Lower leg skin (tissue), 3 donors: ENCODE measurements at regions not wholly inside any gene's neighbourhood (a gene's known extent, or its start where the extent isn't known, plus 50 kb on each side); places are given as distances from the start of the nearest gene placed in this dataset.

Experiments used
- CTCF ChIP-seq, 3 donors: fragments of 450-650 bp; IDR thresholded peaks; one replicate each; pipeline ENCODE4 v1.5.1; 2016; ENCODE audit warnings: antibody characterized with exemption in 3 of 3, mild to moderate bottlenecking in 3 of 3, moderate library complexity in 2 of 3
- POLR2A ChIP-seq, 2 donors: fragments of 450-650 bp; IDR thresholded peaks; one replicate each; pipeline ENCODE4 v1.6.1; 2016 to 2017; ENCODE audit warnings: antibody characterized with exemption in 2 of 2, mild to moderate bottlenecking in 1 of 2, moderate library complexity in 1 of 2

DNA sequence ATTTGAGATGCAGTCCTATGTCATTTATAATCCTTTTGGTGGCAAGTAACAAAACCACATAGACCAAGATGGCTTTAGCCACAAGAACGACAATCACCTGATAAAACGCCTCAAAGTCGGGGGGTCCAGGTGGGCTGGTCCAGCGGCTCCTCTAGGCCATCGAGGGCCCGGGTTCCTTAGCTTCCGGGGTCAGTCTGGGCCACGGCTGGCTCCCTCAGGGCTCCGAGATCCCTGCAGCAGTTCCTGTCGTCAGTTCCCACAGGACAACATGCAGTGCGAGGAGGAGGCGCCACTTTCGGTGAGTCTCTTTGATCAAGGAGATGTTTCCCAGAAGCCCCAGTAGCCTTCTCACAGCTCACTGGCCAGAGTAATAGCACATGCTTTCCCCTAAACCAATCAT lies 574.6 kb downstream of the AACS start:
- TF ChIP-seq CTCF (IDR thresholded peaks at IDR 0.05), result no peak
- no peak for TF ChIP-seq POLR2A (IDR thresholded peaks at IDR 0.05)
